Activated CD4-positive, alpha-beta memory T cell treated with anti-CD3 and anti-CD28 coated beads for 36 hours (primary cell): ENCODE measurements at regions not wholly inside any gene's neighbourhood (a gene's known extent, or its start where the extent isn't known, plus 50 kb on each side); places are given as distances from the start of the nearest gene placed in this dataset.

ENCODE experiments used
- CTCF ChIA-PET: fragments of 350-600 bp; sonication (Branson Sonifier 250); formaldehyde crosslinking; loops from one replicate; lab custom pipeline; 2021; ENCODE audit warnings: antibody characterized with exemption, inconsistent platforms; lab: Charles Lee
- POLR2A ChIA-PET: fragments of 350-600 bp; sonication (Branson Sonifier 250); formaldehyde crosslinking; loops from one replicate; lab custom pipeline; 2021; ENCODE audit warnings: antibody characterized with exemption; lab: Charles Lee
- DNase-seq: peaks from one replicate; pipeline ENCODE4 v3.0.0-alpha.2; 2020
- H3K27ac Mint-ChIP-seq: one replicate; pipeline ENCODE4 v1.8.0; 2021; ENCODE audit warnings: mixed read lengths
- H3K27me3 Mint-ChIP-seq: one replicate; pipeline ENCODE4 v1.8.0; 2021; ENCODE audit warnings: mixed read lengths
- H3K36me3 Mint-ChIP-seq: one replicate; pipeline ENCODE4 v1.8.0; 2021; ENCODE audit warnings: mixed read lengths
- H3K4me1 Mint-ChIP-seq: one replicate; pipeline ENCODE4 v1.8.0; 2021; ENCODE audit warnings: low read depth, mixed read lengths
- H3K4me3 Mint-ChIP-seq: one replicate; pipeline ENCODE4 v1.8.0; 2021; ENCODE audit warnings: mild to moderate bottlenecking, mixed read lengths
- H3K9me3 Mint-ChIP-seq: one replicate; pipeline ENCODE4 v1.8.0; 2021; ENCODE audit warnings: mixed read lengths
- intact Hi-C: fragments of 100-400 bp; cut with micrococcal nuclease; formaldehyde crosslinking; loops from one replicate; pipeline ENCODE4 v1.15.1; 2023

DNA sequence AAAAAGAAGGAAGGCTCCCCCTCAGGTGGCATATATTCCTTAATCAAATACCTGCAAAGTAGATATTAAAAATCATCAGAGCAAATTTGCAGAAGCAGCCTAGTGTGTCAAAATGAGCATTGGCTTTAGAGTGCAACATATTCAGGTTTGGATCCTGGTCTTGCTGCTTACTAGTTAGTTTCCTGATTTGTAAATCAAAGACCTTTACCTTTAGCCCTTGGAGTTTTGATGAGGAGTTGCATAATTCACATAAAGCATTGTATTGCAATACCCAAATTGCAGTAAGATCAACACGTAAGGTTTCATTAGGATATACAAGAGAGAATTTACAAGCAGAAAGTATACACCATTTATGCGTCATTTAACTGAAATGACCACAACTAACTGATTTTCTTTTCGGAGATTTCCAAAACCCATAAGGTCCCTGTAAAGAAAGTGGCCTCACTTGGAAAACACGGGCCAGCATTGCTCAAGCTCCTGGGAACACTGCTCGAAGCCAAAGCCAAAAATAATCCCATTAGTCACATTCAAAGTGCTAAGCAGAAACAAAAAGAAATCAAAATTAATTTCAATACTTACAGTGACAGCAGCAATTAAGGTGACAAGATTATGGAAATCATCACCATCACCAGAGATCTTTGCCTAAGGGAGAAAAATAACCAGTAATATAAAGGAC lies 415.9 kb upstream of the ERCC4 start:
- peaks cover 8% of the 10 kb centered on the region for H3K9me3 Mint-ChIP-seq
- no peaks in the 10 kb centered on the region for H3K4me1 Mint-ChIP-seq
- no peaks in the 10 kb centered on the region for H3K27me3 Mint-ChIP-seq
- no peak for DNase-seq
- no peaks in the 10 kb centered on the region for H3K36me3 Mint-ChIP-seq
- no peak overlapping the region for H3K27ac Mint-ChIP-seq
- intact Hi-C loops: no loop called here
- no peak overlapping the region for H3K4me3 Mint-ChIP-seq
- CTCF ChIA-PET: no interaction called here
- POLR2A ChIA-PET: no interaction called here

DNA sequence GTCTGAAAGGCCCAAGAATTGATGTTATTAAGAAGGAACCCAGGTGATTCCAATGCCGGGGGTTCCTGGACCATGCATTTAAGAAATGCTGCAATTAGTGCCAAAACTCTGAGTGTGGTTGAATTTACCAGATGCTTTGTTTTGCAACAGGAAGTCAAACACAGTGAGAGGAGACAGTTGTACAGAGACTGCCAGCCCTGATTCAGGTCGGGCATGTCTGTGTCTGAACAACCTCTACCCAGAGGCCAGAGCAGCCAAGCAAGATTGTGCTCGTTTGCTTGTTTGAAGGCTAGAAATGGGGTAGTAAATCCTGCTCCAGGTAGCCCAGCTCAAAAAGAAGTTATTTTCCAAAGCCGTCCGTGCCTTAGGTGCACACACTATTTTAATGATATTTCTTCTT lies 412.4 kb upstream of the ERCC4 start:
- Mint-ChIP-seq H3K4me1 (no peaks in the 10 kb centered on the region), H3K27ac (no peak overlapping the region), H3K27me3 (no peaks in the 10 kb centered on the region), H3K9me3 (peaks cover 6% of the 10 kb centered on the region), H3K4me3 (no peak overlapping the region), H3K36me3 (no peaks in the 10 kb centered on the region)
- POLR2A ChIA-PET: no interaction called here
- CTCF ChIA-PET: no interaction called here
- intact Hi-C loops: no loop called here
- no peak for DNase-seq

DNA sequence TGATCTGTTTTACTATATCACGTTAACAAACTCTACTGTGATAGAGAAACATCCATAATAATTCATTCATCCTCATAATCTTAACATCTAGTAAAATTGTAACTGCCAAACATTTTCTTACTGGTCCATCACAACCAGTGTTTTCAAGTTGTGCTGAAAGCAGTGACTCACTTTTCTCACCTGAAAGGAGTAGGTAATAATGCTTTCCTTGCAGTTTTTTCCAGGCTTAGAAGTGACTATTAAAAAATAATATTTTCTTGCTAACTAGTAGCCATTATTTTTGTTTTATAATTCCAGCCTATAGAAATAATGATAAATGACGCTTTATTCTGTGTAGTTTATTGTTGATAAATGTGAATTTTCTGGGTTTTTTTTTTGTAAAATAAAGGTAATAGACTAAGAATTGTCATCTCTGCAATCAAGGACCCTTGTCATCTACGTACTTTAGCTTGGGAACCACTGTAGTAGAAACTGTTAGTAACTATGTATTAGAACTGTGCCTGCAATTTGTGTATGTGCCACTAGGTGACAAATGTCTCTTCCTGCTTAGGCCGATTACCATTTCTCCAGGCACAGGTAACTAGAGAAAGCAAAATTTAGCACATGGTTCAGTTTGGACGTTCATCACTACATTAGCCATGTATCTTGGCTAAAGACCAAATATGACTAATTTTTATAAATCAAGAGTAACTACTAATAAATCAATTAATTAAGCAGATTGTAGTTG lies 409.4 kb upstream of the ERCC4 start:
- no peaks in the 10 kb centered on the region for H3K36me3 Mint-ChIP-seq
- no peaks in the 10 kb centered on the region for H3K4me1 Mint-ChIP-seq
- no peak for DNase-seq
- intact Hi-C loops: no loop called here
- ChIA-PET POLR2A (no interaction called here), CTCF (no interaction called here)
- no peak overlapping the region for H3K4me3 Mint-ChIP-seq
- H3K9me3 Mint-ChIP-seq: peaks cover 19% of the 10 kb centered on the region
- H3K27me3 Mint-ChIP-seq: no peaks in the 10 kb centered on the region
- H3K27ac Mint-ChIP-seq: no peak overlapping the region

DNA sequence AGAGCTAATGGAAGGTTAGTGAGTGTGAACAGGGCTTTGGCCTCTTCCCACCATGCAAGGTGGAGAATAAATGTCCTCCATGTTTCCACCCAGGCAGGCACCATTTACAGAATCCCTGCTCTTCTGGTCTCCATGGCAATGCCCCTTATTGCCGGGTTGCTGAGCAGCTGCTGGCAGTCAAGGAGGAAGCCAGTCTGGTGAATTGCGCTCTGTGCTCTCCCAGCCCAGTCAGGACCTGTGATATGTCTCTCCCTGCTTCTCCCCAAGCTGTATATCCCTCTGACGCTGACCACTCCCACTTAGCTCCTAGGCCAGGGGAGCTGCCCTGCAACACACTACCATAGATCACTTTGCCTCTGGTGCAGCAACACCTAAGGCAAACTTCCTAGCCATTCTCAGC lies 402.1 kb upstream of the ERCC4 start:
- Mint-ChIP-seq H3K27me3 (no peaks in the 10 kb centered on the region), H3K36me3 (no peaks in the 10 kb centered on the region), H3K4me1 (no peaks in the 10 kb centered on the region), H3K27ac (no peak overlapping the region), H3K9me3 (peaks cover 26% of the 10 kb centered on the region), H3K4me3 (no peak overlapping the region)
- CTCF ChIA-PET: no interaction called here
- no peak for DNase-seq
- intact Hi-C loops: no loop called here
- POLR2A ChIA-PET: no interaction called here

DNA sequence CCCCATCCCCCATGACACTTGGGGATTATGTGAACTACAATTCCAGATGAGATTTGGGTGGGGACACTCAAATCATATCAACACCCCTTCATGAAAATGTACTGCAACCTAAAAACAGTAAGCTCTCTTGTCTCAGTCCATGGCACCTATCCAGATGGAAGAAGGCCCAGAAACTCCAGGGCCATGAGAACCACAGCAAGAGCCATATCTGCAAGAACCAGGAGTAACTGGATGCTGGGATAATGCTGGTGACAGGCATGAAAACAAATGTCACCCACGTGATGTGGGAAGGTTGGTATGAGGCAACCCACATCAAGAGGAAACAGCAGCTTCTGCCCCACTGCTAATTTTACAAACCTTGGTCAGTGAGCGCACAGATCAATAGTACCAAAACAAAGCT lies 400.1 kb upstream of the ERCC4 start:
- Mint-ChIP-seq H3K36me3 (no peaks in the 10 kb centered on the region), H3K4me1 (no peaks in the 10 kb centered on the region), H3K27ac (no peak overlapping the region), H3K9me3 (peaks cover 12% of the 10 kb centered on the region), H3K4me3 (no peak overlapping the region), H3K27me3 (no peaks in the 10 kb centered on the region)
- DNase-seq: no peak
- intact Hi-C loops: no loop called here
- CTCF ChIA-PET: no interaction called here
- POLR2A ChIA-PET: no interaction called here

DNA sequence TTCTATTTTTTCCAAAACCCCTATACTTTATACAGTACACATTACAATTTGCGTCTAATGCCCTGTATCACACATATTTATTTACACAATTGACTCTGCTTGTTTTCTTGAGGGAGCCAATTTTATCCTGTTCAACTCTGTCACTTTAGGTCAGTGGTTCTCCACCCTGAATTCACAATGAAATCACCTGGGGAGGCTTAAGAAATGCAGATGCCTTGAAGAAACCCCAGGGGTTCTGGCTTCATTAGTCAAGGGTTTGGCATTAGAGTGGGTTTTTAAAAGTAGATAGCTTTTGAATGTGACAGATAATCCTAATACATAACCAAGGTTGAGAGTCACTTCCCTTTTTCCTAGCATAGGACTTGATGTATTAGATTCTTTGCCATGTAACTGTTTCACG lies 398.6 kb upstream of the ERCC4 start:
- no peaks in the 10 kb centered on the region for H3K27me3 Mint-ChIP-seq
- H3K36me3 Mint-ChIP-seq: no peaks in the 10 kb centered on the region
- H3K4me3 Mint-ChIP-seq: no peak overlapping the region
- peaks cover 8% of the 10 kb centered on the region for H3K9me3 Mint-ChIP-seq
- CTCF ChIA-PET: no interaction called here
- H3K27ac Mint-ChIP-seq: no peak overlapping the region
- POLR2A ChIA-PET: no interaction called here
- H3K4me1 Mint-ChIP-seq: no peaks in the 10 kb centered on the region
- no peak for DNase-seq
- intact Hi-C loops: no loop called here

DNA sequence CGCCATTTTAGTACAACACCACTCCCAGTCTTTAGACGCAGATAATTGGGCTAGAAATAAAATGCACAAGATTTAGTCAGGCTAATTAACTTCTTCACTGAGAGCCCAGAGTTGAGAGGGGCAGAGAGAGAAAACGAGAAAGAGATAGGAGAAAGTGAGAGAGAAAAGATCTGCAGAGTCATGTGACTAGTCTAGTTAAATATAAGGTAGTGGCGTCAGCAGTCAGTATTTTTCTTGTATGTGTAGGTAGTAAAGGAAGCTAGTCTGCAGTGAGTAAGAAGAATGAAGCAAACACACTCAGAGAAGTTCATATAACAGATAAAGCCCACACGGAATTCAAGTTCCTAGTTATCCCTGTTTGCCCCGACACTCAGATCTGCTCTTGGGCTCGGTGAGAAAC lies 392.6 kb upstream of the ERCC4 start:
- Mint-ChIP-seq H3K36me3 (no peaks in the 10 kb centered on the region), H3K4me1 (no peaks in the 10 kb centered on the region), H3K4me3 (no peak overlapping the region), H3K27me3 (no peaks in the 10 kb centered on the region), H3K27ac (no peak overlapping the region), H3K9me3 (peaks cover 2% of the 10 kb centered on the region)
- intact Hi-C loops: no loop called here
- CTCF ChIA-PET: no interaction called here
- POLR2A ChIA-PET: no interaction called here
- DNase-seq: no peak

DNA sequence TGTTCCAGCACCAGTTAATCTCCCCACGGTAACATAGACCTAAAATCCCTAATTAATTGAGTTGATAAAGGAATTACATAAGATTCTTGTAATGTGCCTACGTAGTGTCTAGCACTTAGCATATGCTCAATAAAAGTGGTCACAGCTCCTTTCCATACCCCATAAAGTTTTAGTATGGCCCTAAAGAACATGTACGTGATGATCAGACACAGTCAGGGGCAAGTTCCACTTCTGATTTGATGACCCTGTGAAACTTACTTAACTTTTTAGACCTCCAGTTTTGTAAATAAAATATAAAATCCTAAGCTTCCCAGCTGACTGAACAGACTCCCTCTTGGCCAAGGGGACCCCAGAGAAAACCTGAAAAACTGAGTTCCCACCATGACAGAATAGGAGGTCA lies 391.3 kb upstream of the ERCC4 start:
- no peaks in the 10 kb centered on the region for H3K4me1 Mint-ChIP-seq
- H3K9me3 Mint-ChIP-seq: peaks cover 5% of the 10 kb centered on the region
- DNase-seq: no peak
- intact Hi-C loops: no loop called here
- H3K4me3 Mint-ChIP-seq: no peak overlapping the region
- H3K36me3 Mint-ChIP-seq: no peaks in the 10 kb centered on the region
- CTCF ChIA-PET: no interaction called here
- POLR2A ChIA-PET: no interaction called here
- H3K27ac Mint-ChIP-seq: no peak overlapping the region
- no peaks in the 10 kb centered on the region for H3K27me3 Mint-ChIP-seq

DNA sequence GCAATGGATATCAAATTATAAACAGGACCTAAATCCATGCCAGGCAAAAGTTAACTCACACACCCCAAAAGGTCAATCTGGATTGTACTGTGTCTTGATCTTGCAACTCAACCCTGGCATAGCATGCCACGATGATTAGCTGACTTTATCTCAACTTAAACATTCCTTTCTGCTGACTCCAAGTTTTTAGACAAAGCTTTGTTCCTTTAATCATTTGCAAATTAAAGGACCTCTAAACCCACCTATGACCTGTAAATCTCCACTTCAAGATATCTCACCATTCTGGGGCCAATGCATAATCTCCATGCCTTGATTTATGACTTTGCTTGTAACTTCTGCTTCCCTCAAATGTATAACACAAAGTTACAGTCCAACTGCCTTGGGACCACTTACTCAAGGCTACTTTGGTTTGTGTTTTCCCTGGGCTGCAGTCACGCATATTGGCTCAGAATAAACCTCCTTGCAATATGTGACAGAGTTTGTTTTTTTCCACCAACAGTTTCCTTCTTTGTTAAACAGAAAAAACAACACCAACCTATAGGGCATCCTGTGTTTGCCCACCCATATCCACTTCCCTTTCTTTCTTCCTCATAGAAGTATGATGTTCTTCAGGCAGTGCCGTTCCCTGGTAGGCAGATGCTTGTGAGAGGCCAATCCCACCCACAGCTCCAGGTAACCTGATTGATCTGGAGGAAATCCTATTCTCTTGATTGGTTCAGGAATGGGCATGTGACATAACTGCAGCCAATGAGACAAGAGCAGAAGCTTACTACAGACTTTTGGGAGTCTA lies 390.6 kb upstream of the ERCC4 start:
- POLR2A ChIA-PET: no interaction called here
- H3K4me1 Mint-ChIP-seq: no peaks in the 10 kb centered on the region
- CTCF ChIA-PET: no interaction called here
- H3K4me3 Mint-ChIP-seq: no peak overlapping the region
- no peaks in the 10 kb centered on the region for H3K27me3 Mint-ChIP-seq
- no peak overlapping the region for H3K27ac Mint-ChIP-seq
- no peak for DNase-seq
- H3K36me3 Mint-ChIP-seq: no peaks in the 10 kb centered on the region
- intact Hi-C loops: no loop called here
- H3K9me3 Mint-ChIP-seq: peaks cover 5% of the 10 kb centered on the region

DNA sequence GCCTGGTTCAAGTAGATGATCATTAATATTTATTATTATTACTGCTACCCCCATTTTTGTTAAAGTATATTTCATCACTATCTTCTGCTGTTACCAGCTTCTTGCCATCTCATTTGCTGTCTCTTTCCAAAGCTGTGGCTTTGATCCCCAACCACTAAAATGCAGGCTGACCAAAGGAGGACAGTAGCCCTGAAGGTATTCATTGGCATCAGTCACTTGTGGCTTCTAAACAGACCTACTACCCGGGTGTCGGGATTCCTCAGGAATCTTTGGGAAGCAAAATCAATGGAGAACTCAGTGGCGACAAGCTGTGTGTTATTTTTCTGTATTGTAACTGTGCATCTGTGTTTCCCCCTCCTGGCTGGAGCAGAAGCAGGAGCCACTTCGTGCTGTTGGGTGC lies 379.2 kb upstream of the ERCC4 start:
- Mint-ChIP-seq H3K27ac (no peak overlapping the region), H3K4me3 (no peak overlapping the region), H3K27me3 (no peaks in the 10 kb centered on the region), H3K4me1 (no peaks in the 10 kb centered on the region), H3K36me3 (no peaks in the 10 kb centered on the region), H3K9me3 (peaks cover 11% of the 10 kb centered on the region)
- ChIA-PET POLR2A (no interaction called here), CTCF (no interaction called here)
- intact Hi-C loops: no loop called here
- no peak for DNase-seq

DNA sequence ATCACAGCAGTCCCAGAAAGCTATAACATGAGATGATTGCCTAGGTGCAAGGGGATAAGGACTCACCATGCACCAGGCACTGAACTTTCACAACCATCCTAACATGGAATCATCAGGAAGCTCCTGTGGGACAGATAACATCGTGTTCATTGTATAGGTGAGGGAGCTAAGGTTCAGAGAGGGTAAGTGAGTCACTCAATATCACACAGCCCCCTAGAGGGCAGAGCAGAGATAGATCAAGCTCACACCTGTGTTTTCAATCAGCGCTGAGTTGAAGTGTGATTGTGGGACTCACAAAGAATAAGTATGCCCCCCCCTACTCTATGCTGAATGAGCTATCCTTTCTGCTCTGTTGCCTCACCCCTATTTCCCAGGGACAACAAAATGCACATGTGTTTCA lies 377.7 kb upstream of the ERCC4 start:
- intact Hi-C loops: no loop called here
- H3K9me3 Mint-ChIP-seq: peaks cover 8% of the 10 kb centered on the region
- ChIA-PET POLR2A (no interaction called here), CTCF (no interaction called here)
- no peak for DNase-seq
- no peaks in the 10 kb centered on the region for H3K36me3 Mint-ChIP-seq
- no peaks in the 10 kb centered on the region for H3K27me3 Mint-ChIP-seq
- no peak overlapping the region for H3K4me3 Mint-ChIP-seq
- H3K4me1 Mint-ChIP-seq: no peaks in the 10 kb centered on the region
- no peak overlapping the region for H3K27ac Mint-ChIP-seq

DNA sequence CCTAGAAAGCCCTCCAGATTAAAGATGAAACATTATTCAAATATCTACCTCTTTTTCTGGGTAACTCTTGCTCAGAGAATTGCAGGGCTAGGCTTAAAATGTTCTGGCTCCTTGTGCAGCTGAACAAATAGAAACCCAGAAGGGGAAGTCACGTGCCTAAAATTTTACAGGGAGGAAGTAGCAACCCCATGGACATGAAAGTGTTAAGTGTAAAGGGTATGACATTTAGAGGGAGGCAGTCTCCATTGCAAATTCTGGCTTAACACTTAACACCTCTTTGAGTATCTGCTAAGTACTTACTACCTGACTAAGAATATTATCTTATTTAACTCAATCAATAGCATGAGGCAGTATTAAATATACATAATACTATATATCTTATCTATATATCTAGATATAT lies 376.1 kb upstream of the ERCC4 start:
- Mint-ChIP-seq H3K27ac (no peak overlapping the region), H3K27me3 (no peaks in the 10 kb centered on the region)
- intact Hi-C loops: no loop called here

More for the DNA sequence above, 376.1 kb upstream of the ERCC4 start:
- ChIA-PET CTCF (no interaction called here), POLR2A (no interaction called here)
- H3K9me3 Mint-ChIP-seq: peaks cover 8% of the 10 kb centered on the region
- no peak overlapping the region for H3K4me3 Mint-ChIP-seq
- no peak for DNase-seq
- H3K4me1 Mint-ChIP-seq: no peaks in the 10 kb centered on the region
- no peaks in the 10 kb centered on the region for H3K36me3 Mint-ChIP-seq
